SIG-M5 treated with dmso at 0.1 percent for 504 hours (cell line): ENCODE measurements at regions not wholly inside any gene's neighbourhood (a gene's known extent, or its start where the extent isn't known, plus 50 kb on each side); places are given as distances from the start of the nearest gene placed in this dataset.
"Not testable (repeated sequence)": the region's sequence is repeated elsewhere in the genome, so short reads cannot be mapped to it uniquely, and the experiment has no call there.

Experiments used
- DNase-seq: peaks from one replicate; lab custom pipeline; 2025; ENCODE audit not compliant: unreplicated experiment; lab: John Stamatoyannopoulos, UW

DNA sequence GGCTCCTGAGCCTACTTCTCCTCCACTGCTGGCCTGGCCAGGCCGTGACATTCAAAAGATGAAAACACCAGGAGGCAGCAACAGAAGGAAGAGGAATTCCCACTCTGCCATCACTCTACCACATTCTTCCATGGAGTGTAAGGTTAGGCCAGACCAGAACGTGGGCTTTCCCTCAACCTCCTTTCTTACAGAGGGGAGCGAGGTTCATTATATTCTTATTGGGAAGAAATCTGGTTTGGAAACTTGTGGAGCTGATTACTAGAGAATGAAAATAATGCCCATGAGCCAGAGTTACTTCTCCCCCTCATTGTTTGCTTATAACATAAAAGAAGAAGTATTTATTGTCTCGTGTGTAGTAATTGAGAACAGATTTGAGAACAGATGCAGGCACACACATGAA lies 136.3 kb upstream of the BASP1 start:
- DNase-seq, result no peak

- not testable (repeated sequence) for DNase-seq
These were observed 134.2 kb upstream of the BASP1 start for GRCh38 chr5:17083276-17083675.

DNA sequence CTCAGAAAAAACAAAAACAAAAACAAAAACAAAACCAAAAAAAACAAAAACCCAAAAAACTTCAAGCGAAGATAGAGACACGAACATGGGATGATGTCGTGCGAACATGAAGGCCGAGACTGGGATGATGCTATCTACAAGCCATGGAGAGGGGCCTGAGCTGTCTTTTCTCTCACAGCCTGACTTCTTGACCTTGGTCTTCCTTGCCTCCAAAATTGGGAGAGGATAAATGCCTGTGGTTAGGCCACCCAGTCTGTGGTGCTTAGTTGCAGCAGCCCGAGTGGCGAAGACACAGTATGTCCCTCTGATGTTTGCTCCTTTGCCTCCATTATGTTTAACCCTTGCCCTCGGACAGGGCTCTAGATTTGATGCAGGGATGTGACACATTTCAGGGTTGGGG lies 130.4 kb upstream of the BASP1 start:
- DNase-seq, result no peak

GRCh38 chr5:17088051-17088450 lies 129.4 kb upstream of the BASP1 start:
- DNase-seq, result no peak

DNA sequence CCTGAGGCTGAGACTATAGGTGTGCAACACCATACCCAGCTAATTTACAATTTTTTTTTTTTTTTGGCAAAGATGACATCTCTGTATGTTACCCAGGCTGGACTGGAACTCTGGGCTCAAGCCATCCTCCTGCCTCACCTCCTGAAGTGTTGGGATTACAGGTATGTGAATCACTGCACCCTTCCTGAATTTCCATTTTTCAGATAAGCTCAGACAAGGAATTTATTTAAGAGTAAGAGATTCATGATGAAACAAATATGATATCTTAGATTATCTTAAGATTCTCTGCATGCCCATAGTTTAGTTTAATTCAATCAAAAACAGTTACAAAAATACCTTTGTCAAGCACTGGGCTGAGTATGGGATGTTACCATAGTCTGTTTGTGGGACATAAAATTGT lies 128.4 kb upstream of the BASP1 start:
- DNase-seq, result no peak

- no peak for DNase-seq
These were observed 127.7 kb upstream of the BASP1 start for GRCh38 chr5:17089690-17090089.

DNA sequence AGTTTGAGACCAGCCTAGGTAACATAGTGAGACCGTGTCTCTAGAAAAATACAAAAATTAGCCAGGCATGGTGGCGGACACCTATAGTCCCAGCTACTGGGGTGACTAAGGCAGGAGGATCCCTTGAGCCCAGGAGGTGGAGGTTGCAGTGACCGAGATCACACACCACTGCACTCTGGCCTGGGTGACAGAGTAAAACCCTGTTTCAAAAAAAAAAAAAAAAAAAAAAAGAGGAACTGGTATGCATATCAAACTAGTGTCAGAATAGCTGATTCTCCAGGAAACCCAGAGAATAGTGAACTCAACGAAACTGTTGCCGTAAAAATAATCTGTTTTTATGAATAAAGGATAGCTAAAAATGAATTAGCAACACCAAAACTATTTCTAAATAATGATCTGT lies 126.6 kb upstream of the BASP1 start:
- DNase-seq, result no peak

- DNase-seq, result no peak
These were observed 122.6 kb upstream of the BASP1 start for GRCh38 chr5:17094830-17095229.

GRCh38 chr5:17096952-17097695 lies 120.3 kb upstream of the BASP1 start:
- no peak for DNase-seq

DNA sequence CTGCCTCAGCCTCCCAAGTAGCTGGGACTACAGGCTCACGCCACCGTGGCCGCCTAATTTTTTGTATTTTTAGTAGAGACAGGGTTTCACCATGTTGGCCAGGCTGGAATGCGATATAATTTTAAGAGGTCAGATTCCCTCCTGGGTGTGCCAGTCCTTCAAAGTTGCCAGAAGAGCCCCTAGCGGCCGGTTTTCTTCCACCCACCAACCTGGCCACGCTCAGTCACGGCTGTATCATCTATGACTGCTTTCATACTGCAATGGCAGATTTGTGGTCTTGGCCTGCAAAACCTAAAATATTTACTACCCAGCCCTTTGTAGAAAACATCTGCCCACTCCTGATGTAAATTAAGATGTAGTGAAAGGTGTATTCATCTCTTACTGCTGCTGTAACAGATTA lies 117.5 kb upstream of the BASP1 start:
- no peak for DNase-seq

GRCh38 chr5:17103461-17103860 lies 114.0 kb upstream of the BASP1 start:
- DNase-seq, result no peak

- no peak for DNase-seq
These were observed 111.5 kb upstream of the BASP1 start for GRCh38 chr5:17105744-17106418.

DNA sequence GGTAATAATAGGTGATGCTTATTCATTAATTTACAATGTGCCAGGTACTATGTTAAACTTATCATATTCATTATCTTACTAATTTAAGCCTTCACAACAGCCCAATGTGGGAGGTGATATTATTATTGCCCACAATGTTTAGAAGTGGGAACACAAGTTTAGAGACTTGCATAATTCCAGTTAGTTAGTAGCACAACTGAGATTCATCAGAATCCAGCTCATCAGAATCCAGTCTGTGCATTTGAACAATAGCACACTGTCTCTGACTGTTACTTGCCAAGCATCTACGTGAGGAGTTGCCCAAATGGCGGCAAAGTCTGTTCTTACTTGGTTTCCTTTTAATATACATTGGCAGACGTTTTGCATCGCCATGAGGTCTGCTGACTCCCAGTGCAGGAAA lies 110.9 kb upstream of the BASP1 start:
- DNase-seq, result no peak

DNA sequence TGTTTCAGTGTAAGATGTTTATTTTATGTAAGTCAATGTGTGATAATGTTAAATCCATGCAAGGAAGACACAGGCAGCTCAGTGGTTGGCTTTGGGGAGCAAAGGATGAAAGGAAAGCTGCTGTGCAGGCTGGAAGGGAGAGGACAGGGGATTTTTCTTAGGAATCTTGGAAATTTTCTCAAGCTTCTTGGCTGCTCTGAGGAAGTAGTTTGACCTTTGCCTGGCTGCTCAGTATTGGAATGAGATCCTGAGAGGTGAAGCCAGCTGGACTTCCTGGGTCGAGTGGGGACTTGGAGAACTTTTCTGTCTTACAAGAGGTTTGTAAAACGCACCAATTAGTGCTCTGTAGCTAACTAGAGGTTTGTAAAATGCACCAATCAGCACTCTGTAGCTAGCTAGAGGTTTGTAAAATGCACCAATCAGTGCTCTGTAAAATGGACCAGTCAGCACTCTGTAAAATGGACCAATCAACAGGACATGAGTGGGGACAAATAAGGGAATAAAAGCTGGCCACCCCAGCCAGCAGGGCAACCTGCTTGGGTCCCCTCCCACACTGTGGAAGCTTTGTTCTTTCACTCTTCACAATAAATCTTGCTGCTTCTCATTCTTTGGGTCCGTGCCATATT lies 105.2 kb upstream of the BASP1 start:
- not testable (repeated sequence) for DNase-seq

DNA sequence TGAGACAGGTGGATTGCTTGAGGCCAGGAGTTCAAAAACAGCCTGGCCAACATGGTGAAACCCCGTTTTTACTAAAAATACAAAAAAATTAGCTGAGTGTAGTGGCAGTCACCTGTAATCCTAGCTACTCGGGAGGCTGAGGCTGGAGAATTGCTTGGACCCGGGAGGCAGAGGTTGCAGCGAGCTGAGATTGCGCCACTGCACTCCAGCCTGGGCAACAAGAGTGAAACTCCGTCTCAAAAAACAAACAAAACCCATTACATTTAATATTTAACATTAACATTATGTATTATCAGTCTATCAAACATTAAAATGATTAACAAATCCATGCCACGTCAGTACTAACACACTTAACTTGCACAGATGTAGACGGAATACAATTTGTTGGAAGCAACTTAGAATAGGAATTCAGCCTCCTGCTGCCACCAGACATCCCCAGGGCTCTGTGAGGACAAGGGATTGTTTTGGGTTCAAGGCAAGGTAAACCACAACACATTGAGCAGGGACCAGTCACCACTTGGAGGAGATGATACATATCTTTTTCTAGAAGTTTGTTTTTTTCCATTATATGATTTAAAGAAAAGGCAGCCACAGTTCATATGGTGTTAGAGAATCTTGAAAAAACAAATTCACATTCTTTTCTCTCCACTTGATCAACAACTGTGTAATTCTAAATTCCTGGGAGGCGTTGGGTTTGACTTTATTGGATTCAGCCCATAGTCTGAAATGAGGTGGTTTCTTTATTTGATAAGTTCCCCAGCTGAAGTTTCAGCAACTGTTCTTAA lies 104.1 kb upstream of the BASP1 start:
- no peak for DNase-seq

- no peak for DNase-seq
These were observed 103.2 kb upstream of the BASP1 start for GRCh38 chr5:17114233-17114632.

DNA sequence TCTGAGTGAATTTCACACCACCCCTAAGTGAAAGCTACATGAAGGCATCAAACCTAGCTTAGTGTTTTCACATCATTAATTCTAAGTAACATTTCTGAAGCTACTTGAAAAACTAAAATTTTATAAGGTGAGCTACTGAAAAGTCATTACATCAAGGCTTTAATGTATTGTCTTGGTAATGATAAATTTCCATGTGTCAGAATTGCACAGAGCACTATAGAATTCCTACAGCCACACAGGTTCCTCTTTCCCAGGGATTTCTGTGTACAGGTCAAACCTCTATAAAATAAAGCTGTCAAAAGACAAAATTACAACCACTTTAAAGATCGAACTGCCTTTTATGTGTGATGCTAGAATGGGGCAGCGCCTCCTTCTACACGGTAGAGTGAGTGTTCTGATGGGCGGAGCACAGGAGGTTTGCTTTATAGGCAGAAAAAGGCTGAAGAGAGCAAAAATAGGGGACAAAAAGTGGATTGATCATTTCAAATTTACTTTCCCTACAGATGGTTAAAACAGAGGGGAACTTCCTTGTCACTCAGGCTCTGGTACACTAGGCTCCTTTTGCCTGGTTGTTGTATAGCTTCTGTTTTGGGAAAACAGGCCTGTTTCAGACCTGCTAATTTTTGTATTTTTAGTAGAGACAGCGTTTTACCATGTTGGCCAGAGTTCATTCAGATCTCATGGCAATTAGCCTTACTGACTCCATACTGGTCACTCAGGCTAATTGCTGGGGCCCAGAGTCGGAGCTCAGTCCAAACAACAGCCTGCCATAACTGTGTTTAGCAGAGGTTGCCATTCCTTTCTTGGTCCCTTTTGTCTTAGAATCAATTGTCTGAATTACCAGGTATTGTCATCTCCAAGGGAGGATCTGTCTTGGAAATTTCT lies 102.5 kb upstream of the BASP1 start:
- DNase-seq, result no peak

GRCh38 chr5:17115855-17116254 lies 101.6 kb upstream of the BASP1 start:
- DNase-seq, result no peak

- peak; percentile 99 for DNase-seq
These were observed 98.8 kb upstream of the BASP1 start for GRCh38 chr5:17118631-17119030.

GRCh38 chr5:17120209-17120608 lies 97.2 kb upstream of the BASP1 start:
- DNase-seq, result no peak

DNA sequence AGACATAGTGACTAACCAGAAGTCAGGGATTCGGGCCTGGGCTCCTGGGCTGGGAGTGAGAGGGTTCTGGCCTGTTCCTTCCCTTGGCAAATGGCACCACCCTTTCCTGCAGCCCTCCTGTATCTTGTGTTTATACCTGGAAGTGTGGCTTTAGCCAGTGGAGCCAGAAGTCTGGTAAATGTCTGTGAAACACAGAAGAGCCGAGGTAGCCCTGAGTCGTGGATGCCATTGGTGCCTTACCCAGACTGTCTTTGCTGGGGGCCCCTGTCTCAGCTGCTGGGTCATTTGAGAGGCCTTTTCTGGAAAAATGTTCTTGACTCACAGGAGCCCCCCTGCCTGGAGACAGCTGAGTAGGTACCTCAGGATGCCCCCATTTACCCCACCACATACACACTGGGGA lies 95.7 kb upstream of the BASP1 start:
- no peak for DNase-seq
